ENCODE measurements at regions not wholly inside any gene's neighbourhood (a gene's known extent, or its start where the extent isn't known, plus 50 kb on each side); places are given as distances from the start of the nearest gene placed in this dataset.

DNA sequence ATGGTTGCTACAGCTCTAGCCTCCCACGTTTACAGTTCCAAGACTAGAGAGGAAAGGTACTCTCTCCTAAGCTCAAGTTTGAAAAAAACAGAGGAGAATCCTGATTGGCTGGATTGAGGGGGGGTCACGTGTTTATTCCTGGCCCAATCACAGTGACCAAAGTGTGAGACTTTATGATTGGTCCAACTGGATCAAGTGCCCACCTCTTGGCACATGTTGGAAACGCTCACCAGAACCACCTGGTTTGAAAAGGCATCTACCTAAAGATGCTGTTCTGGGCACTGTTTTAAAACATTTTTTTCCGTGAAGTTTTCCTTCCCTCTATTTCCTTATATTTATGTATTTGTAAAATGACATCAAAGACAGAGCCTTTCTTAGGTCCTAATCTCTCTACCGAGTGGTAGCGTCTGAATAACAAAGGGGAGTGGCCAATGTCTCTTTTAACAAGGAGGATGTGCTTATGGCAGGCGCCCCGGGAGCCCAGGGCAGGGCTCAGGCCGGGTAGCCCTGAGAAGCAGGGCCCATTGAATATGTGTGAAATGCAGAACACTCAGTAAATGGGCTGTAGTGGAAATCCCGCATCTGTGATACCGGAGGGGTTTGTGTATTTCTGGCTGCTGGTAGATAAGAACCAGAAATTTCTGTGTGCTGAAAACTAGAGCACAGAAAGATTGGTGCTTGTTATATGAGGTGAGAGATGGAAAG lies 146.2 kb downstream of the ATP23 start:
- TF ChIP-seq, protein P1, sequence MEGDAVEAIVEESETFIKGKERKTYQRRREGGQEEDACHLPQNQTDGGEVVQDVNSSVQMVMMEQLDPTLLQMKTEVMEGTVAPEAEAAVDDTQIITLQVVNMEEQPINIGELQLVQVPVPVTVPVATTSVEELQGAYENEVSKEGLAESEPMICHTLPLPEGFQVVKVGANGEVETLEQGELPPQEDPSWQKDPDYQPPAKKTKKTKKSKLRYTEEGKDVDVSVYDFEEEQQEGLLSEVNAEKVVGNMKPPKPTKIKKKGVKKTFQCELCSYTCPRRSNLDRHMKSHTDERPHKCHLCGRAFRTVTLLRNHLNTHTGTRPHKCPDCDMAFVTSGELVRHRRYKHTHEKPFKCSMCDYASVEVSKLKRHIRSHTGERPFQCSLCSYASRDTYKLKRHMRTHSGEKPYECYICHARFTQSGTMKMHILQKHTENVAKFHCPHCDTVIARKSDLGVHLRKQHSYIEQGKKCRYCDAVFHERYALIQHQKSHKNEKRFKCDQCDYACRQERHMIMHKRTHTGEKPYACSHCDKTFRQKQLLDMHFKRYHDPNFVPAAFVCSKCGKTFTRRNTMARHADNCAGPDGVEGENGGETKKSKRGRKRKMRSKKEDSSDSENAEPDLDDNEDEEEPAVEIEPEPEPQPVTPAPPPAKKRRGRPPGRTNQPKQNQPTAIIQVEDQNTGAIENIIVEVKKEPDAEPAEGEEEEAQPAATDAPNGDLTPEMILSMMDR (IDR thresholded peaks at IDR 0.05): no peak
- TF ChIP-seq EP300 (IDR thresholded peaks at IDR 0.05) (no peak), POLR2AphosphoS5 (IDR thresholded peaks at IDR 0.05) (no peak), POLR2A (IDR thresholded peaks at IDR 0.05) (no peak)

Data from gastroesophageal sphincter (tissue), 3 donors.